ENCODE measurements at regions not wholly inside any gene's neighbourhood (a gene's known extent, or its start where the extent isn't known, plus 50 kb on each side); places are given as distances from the start of the nearest gene placed in this dataset.
"Not testable (repeated sequence)": the region's sequence is repeated elsewhere in the genome, so short reads cannot be mapped to it uniquely, and the experiment has no call there.

DNA sequence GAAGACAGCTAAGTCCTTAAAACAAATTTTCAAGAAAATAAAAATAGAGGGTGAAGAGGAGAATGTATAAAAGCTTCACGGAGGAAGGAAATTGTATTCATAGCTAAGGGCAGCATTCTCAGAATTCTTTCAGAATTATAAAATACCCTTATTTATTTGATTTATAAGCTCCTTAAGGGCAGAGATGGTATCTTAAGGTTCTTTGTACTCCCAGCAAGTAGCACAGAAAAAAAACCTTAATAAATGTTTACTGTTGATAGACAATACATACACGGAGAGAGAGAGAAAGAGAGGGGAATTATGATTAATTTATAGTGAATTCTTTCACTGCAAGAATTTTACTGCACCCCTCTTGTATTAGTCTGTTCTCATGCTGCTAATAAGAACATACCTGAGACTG is 375.6 kb upstream of the CCDC54 start:
- TF ChIP-seq, protein P1, sequence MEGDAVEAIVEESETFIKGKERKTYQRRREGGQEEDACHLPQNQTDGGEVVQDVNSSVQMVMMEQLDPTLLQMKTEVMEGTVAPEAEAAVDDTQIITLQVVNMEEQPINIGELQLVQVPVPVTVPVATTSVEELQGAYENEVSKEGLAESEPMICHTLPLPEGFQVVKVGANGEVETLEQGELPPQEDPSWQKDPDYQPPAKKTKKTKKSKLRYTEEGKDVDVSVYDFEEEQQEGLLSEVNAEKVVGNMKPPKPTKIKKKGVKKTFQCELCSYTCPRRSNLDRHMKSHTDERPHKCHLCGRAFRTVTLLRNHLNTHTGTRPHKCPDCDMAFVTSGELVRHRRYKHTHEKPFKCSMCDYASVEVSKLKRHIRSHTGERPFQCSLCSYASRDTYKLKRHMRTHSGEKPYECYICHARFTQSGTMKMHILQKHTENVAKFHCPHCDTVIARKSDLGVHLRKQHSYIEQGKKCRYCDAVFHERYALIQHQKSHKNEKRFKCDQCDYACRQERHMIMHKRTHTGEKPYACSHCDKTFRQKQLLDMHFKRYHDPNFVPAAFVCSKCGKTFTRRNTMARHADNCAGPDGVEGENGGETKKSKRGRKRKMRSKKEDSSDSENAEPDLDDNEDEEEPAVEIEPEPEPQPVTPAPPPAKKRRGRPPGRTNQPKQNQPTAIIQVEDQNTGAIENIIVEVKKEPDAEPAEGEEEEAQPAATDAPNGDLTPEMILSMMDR (conservative IDR thresholded peaks at IDR 0.05; ENCODE audit: low read depth, low read length): no peak
- H3K4me3 ChIP-seq (ENCODE audit: low read depth, low read length): no peak overlapping the region
- DNase-seq (ENCODE audit: low read depth): no peak

GRCh38 chr3:107005352-107005751 is 371.9 kb upstream of the CCDC54 start:
- H3K4me3 ChIP-seq (ENCODE audit: low read depth, low read length); DNase-seq (ENCODE audit: low read depth): not testable (repeated sequence)

- no peak overlapping the region for H3K4me3 ChIP-seq (ENCODE audit: low read depth, low read length)
- TF ChIP-seq, protein P1 (conservative IDR thresholded peaks at IDR 0.05; ENCODE audit: low read depth, low read length): no peak
Measured at GRCh38 chr3:107008213-107008612, 369.0 kb upstream of the CCDC54 start.

DNA sequence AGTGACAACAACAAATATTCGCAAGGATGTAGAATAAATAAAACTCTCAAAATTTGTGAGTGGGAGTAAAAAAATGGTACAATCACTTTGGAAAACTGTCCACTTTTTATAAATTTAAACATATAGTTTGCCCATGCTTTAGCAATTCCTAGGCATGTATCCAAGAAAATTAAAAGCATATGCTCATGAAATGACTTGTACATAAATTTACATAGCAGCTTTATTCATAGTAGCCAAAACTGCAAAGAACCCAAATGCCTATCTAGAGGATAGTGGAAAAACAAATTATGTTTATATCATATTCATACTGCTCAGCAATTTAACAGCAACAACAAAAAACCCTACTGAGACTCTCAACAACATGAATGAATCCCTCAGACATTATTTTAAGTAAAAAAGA is 363.6 kb upstream of the CCDC54 start:
- TF ChIP-seq, protein P1 (conservative IDR thresholded peaks at IDR 0.05; ENCODE audit: low read depth, low read length): no peak
- no peak overlapping the region for H3K4me3 ChIP-seq (ENCODE audit: low read depth, low read length)
- DNase-seq (ENCODE audit: low read depth): no peak

More at GRCh38 chr3:107008213-107008612, 369.0 kb upstream of the CCDC54 start:
- DNase-seq (ENCODE audit: low read depth): no peak

- H3K4me3 ChIP-seq (ENCODE audit: low read depth, low read length): no peak overlapping the region
- TF ChIP-seq, protein P1 (conservative IDR thresholded peaks at IDR 0.05; ENCODE audit: low read depth, low read length): no peak
- DNase-seq (ENCODE audit: low read depth): no peak
Measured at GRCh38 chr3:107024551-107025026, 352.6 kb upstream of the CCDC54 start.

DNA sequence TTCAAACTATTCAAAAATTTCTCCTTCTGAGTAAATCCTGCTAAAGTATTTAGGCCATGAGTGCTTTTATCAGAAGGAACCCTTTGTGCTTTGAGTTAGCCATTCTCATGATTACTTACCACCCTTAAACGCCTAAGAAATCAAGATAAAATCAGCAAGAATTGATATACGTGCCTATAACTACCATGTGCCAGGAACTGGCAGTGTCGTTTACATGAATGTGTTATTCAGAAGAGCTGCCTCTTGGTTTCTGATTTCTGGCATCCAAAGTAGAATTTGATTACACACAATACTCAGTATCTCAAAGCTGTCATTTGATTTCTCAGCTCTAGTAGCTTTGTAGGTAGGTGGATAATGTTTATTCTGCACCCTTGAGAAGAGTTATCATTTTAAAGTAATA is 351.3 kb upstream of the CCDC54 start:
- DNase-seq (ENCODE audit: low read depth): no peak
- TF ChIP-seq, protein P1 (conservative IDR thresholded peaks at IDR 0.05; ENCODE audit: low read depth, low read length): no peak
- H3K4me3 ChIP-seq (ENCODE audit: low read depth, low read length): no peak overlapping the region

- H3K4me3 ChIP-seq (ENCODE audit: low read depth, low read length): no peak overlapping the region
- TF ChIP-seq, protein P1 (conservative IDR thresholded peaks at IDR 0.05; ENCODE audit: low read depth, low read length): no peak
Measured at GRCh38 chr3:107028086-107028485, 349.2 kb upstream of the CCDC54 start.

More at GRCh38 chr3:107028086-107028485, 349.2 kb upstream of the CCDC54 start:
- DNase-seq (ENCODE audit: low read depth): no peak
